B cell (primary cell): ENCODE measurements at regions not wholly inside any gene's neighbourhood (a gene's known extent, or its start where the extent isn't known, plus 50 kb on each side); places are given as distances from the start of the nearest gene placed in this dataset.

Experiments used
- ATAC-seq: fragments of 200-7000 bp; cut with Tn5 transposase; one replicate; pipeline ENCODE4 v1.10.0; 2021; ENCODE audit warnings: low read depth, mild to moderate bottlenecking, moderate number of reproducible peaks, moderate library complexity
- CTCF ChIA-PET: fragments of 350-600 bp; sonication (Branson Sonifier 250); formaldehyde crosslinking; loops from one replicate; lab custom pipeline; 2021; ENCODE audit warnings: antibody characterized with exemption, inconsistent platforms; lab: Charles Lee
- POLR2A ChIA-PET: fragments of 350-600 bp; sonication (Branson Sonifier 250); formaldehyde crosslinking; loops from one replicate; lab custom pipeline; 2021; ENCODE audit warnings: antibody characterized with exemption; lab: Charles Lee
- DNase-seq: peaks from one replicate; pipeline ENCODE4 v3.0.0; 2013
- H2AFZ ChIP-seq: 2 replicates; pipeline ENCODE4 v1.6.1; 2012; ENCODE audit warnings: mild to moderate bottlenecking, low read depth, low read length; ENCODE audit not compliant: insufficient read depth, poor library complexity, severe bottlenecking
- H3K27ac ChIP-seq, 2 donors: 1 replicate in 1 of 2; 2 replicates in 1 of 2; pipeline ENCODE4 v1.5.1; 2012 to 2013; ENCODE audit warnings: low read length in 2 of 2, mild to moderate bottlenecking in 2 of 2, moderate library complexity in 1 of 2
- H3K27me3 ChIP-seq, 4 experiments: fragments of 200-600 bp in 1 of 4; sonication (generic) in 1 of 4; replicated peaks in 1 of 4; 1 replicate in 2 of 4; 2 replicates in 2 of 4; pipeline versions ENCODE4 v1.6.1 to v1.7.0; 2013 to 2016; ENCODE audit warnings: low read length in 3 of 4, mild to moderate bottlenecking in 2 of 4, mixed read lengths in 1 of 4, moderate library complexity in 1 of 4; ENCODE audit not compliant: insufficient read depth in 4 of 4, control insufficient read depth in 3 of 4; ENCODE audit errors: control extremely low read depth in 1 of 4
- H3K36me3 ChIP-seq, 2 experiments: replicated peaks in 1 of 2; 1 replicate in 1 of 2; 2 replicates in 1 of 2; pipeline versions ENCODE4 v1.6.1 to v1.7.1; 2013; ENCODE audit warnings: low read length in 1 of 2; ENCODE audit not compliant: insufficient read depth in 2 of 2, control insufficient read depth in 1 of 2; ENCODE audit errors: control extremely low read depth in 1 of 2, extremely low read depth in 1 of 2
- H3K4me1 ChIP-seq, 2 donors: fragments of 200-600 bp in 1 of 2; sonication (generic) in 1 of 2; 1 replicate in 1 of 2; 2 replicates in 1 of 2; pipeline versions ENCODE4 v1.5.1 to v1.6.1; 2013 to 2017; ENCODE audit warnings: low read length in 2 of 2; ENCODE audit not compliant: control insufficient read depth in 2 of 2, insufficient read depth in 2 of 2
- H3K4me2 ChIP-seq: replicated peaks from 2 replicates; pipeline ENCODE3; 2012; ENCODE audit warnings: mild to moderate bottlenecking, low read depth, low read length; ENCODE audit not compliant: poor library complexity, severe bottlenecking
- H3K4me3 ChIP-seq, 5 experiments: fragments of 200-600 bp in 1 of 5; sonication (generic) in 1 of 5; 1 replicate in 3 of 5; 2 replicates in 2 of 5; pipeline versions ENCODE4 v1.5.1 to v1.7.0; 2011 to 2016; ENCODE audit warnings: low read length in 4 of 5, mild to moderate bottlenecking in 4 of 5, low read depth in 2 of 5, control low read depth in 1 of 5, moderate library complexity in 1 of 5; ENCODE audit not compliant: insufficient read depth in 1 of 5; ENCODE audit errors: control extremely low read depth in 1 of 5, extremely low read depth in 1 of 5
- H3K79me2 ChIP-seq: fragments of 200-600 bp; sonication (generic); one replicate; pipeline ENCODE4 v1.6.0; 2016; ENCODE audit warnings: low read length; ENCODE audit not compliant: control insufficient read depth, insufficient read depth
- H3K9ac ChIP-seq: fragments of 200-600 bp; sonication (generic); 2 replicates; pipeline ENCODE4 v1.6.1; 2017; ENCODE audit warnings: mild to moderate bottlenecking, low read length, moderate library complexity
- H3K9me3 ChIP-seq, 3 donors: one replicate each; pipeline versions ENCODE4 v1.6.1 to v1.7.1; 2013; ENCODE audit warnings: low read length in 2 of 3; ENCODE audit not compliant: control insufficient read depth in 2 of 3, insufficient read depth in 1 of 3; ENCODE audit errors: control extremely low read depth in 1 of 3
- H4K20me1 ChIP-seq: 2 replicates; pipeline ENCODE4 v1.6.0; 2012; ENCODE audit warnings: mild to moderate bottlenecking, low read length; ENCODE audit not compliant: insufficient read depth, control insufficient read depth, poor library complexity, severe bottlenecking
- H3K27ac Mint-ChIP-seq: one replicate; pipeline ENCODE4 v1.8.0; 2021; ENCODE audit warnings: mixed read lengths
- H3K27me3 Mint-ChIP-seq: one replicate; pipeline ENCODE4 v1.8.0; 2021; ENCODE audit warnings: mixed read lengths
- H3K4me1 Mint-ChIP-seq: one replicate; pipeline ENCODE4 v1.8.0; 2021; ENCODE audit warnings: mixed read lengths
- H3K4me3 Mint-ChIP-seq: one replicate; pipeline ENCODE4 v1.8.0; 2021; ENCODE audit warnings: mixed read lengths
- H3K9me3 Mint-ChIP-seq: one replicate; pipeline ENCODE4 v1.8.0; 2022; ENCODE audit warnings: mixed read lengths; ENCODE audit not compliant: insufficient read depth
- CTCF ChIP-seq: fragments of 200-600 bp; IDR thresholded peaks from one replicate; pipeline ENCODE4 v1.8.0; 2022; ENCODE audit warnings: antibody characterized with exemption, mild to moderate bottlenecking
- EZH2 ChIP-seq: IDR thresholded peaks from 2 replicates; pipeline ENCODE4 v1.6.1; 2012; ENCODE audit warnings: borderline replicate concordance, low read depth, mild to moderate bottlenecking, moderate library complexity, low read length; ENCODE audit not compliant: insufficient read depth, poor library complexity, severe bottlenecking
- WGBS: methylation state at CpG from one replicate; pipeline ENCODE4 v1.1.5; 2013; ENCODE audit warnings: missing lambda C conversion rate; ENCODE audit not compliant: insufficient coverage; 5-methylcytosine and 5-hydroxymethylcytosine counted together
- intact Hi-C: fragments of 100-400 bp; cut with micrococcal nuclease; formaldehyde crosslinking; loops from one replicate; pipeline ENCODE4 v1.10.0; 2022

GRCh38 chr4:100754751-100755150 is 236.9 kb upstream of the EMCN start:
- no CpG with 5 or more reads among the region's 1 CpG for WGBS
- intact Hi-C loops = no loop called here
- CTCF ChIA-PET = no interaction called here

GRCh38 chr4:100746141-100746739 is 228.4 kb upstream of the EMCN start:
- H3K27ac ChIP-seq = no peak overlapping the region
- no peaks in the 10 kb centered on the region for H4K20me1 ChIP-seq
- POLR2A ChIA-PET = no interaction called here
- CTCF ChIA-PET = no interaction called here
- H3K9ac ChIP-seq = no peak overlapping the region
- DNase-seq (no peak), ATAC-seq (no peak)
- Mint-ChIP-seq H3K27ac (no peak overlapping the region), H3K4me1 (no peaks in the 10 kb centered on the region), H3K4me3 (no peak overlapping the region), H3K27me3 (peaks cover 12% of the 10 kb centered on the region), H3K9me3 (peaks cover 2% of the 10 kb centered on the region)
- H3K9me3 ChIP-seq = no peaks in the 10 kb centered on the region
- no peaks in the 10 kb centered on the region for H3K4me1 ChIP-seq
- TF ChIP-seq EZH2 (no peak), CTCF (no peak)
- H3K36me3 ChIP-seq = no peaks in the 10 kb centered on the region
- no peaks in the 10 kb centered on the region for H3K79me2 ChIP-seq
- no peak overlapping the region for H3K4me3 ChIP-seq
- intact Hi-C loops = no loop called here
- H2AFZ ChIP-seq = no peak overlapping the region
- no peaks in the 10 kb centered on the region for H3K27me3 ChIP-seq
- no peak overlapping the region for H3K4me2 ChIP-seq

More at GRCh38 chr4:100754751-100755150, 236.9 kb upstream of the EMCN start:
- Histone ChIP-seq H3K36me3 (no peaks in the 10 kb centered on the region), H3K4me2 (no peak overlapping the region), H3K4me3 (no peak overlapping the region), H3K9me3 (peaks cover 1 to 11% (median 2%) of the 10 kb centered on the region in 3 donors), H2AFZ (no peak overlapping the region), H3K9ac (no peak overlapping the region), H3K4me1 (no peaks in the 10 kb centered on the region), H3K79me2 (no peaks in the 10 kb centered on the region), H3K27ac (no peak overlapping the region), H3K27me3 (no peaks in the 10 kb centered on the region), H4K20me1 (no peaks in the 10 kb centered on the region)
- Mint-ChIP-seq H3K27me3 (peaks cover 25% of the 10 kb centered on the region), H3K4me3 (no peak overlapping the region), H3K9me3 (peaks cover 9% of the 10 kb centered on the region), H3K27ac (no peak overlapping the region), H3K4me1 (no peaks in the 10 kb centered on the region)
- ATAC-seq (no peak), DNase-seq (no peak)
- POLR2A ChIA-PET = no interaction called here
- no peak for TF ChIP-seq CTCF
- no peak for TF ChIP-seq EZH2
